IMR-90 (cell line): ENCODE measurements at regions not wholly inside any gene's neighbourhood (a gene's known extent, or its start where the extent isn't known, plus 50 kb on each side); places are given as distances from the start of the nearest gene placed in this dataset.

Experiments
- BHLHE40 ChIP-seq: fragments of 150-350 bp; IDR thresholded peaks from 2 replicates; pipeline ENCODE4 v1.6.1; 2016; ENCODE audit warnings: mild to moderate bottlenecking, low read depth, low read length
- CEBPB ChIP-seq: IDR thresholded peaks from 2 replicates; pipeline ENCODE4 v1.6.1; 2012; ENCODE audit warnings: low read depth, low read length, improper control_type of control experiment
- CHD1 ChIP-seq: IDR thresholded peaks from 2 replicates; pipeline ENCODE4 v1.6.1; 2012; ENCODE audit warnings: low read depth, low read length, improper control_type of control experiment
- CTCF ChIP-seq: conservative IDR thresholded peaks from 2 replicates; pipeline ENCODE4 v1.5.1; 2012; ENCODE audit warnings: mild to moderate bottlenecking, low read depth, low read length, improper control_type of control experiment
- ELK1 ChIP-seq: fragments of 150-350 bp; IDR thresholded peaks from 2 replicates; pipeline ENCODE4 v1.6.1; 2016; ENCODE audit warnings: low read depth, mild to moderate bottlenecking, low read length, moderate library complexity, borderline replicate concordance
- FOS ChIP-seq: fragments of 150-350 bp; IDR thresholded peaks from 2 replicates; pipeline ENCODE4 v1.6.1; 2016; ENCODE audit warnings: low read depth, low read length
- MAFK ChIP-seq: IDR thresholded peaks from 2 replicates; pipeline ENCODE4 v1.6.1; 2012; ENCODE audit warnings: low read depth, low read length, improper control_type of control experiment
- MAZ ChIP-seq: IDR thresholded peaks from 2 replicates; pipeline ENCODE4 v1.6.1; 2012; ENCODE audit warnings: low read depth, mild to moderate bottlenecking, low read length, improper control_type of control experiment, moderate library complexity, borderline replicate concordance
- MXI1 ChIP-seq: IDR thresholded peaks from 2 replicates; pipeline ENCODE4 v1.6.1; 2012; ENCODE audit warnings: low read depth, mild to moderate bottlenecking, low read length, moderate library complexity, borderline replicate concordance
- POLR2A ChIP-seq: IDR thresholded peaks from 2 replicates; pipeline ENCODE4 v1.6.1; 2012; ENCODE audit warnings: mild to moderate bottlenecking, low read depth, low read length
- RAD21 ChIP-seq: IDR thresholded peaks from 2 replicates; pipeline ENCODE4 v1.6.1; 2012; ENCODE audit warnings: low read length, improper control_type of control experiment
- RCOR1 ChIP-seq: IDR thresholded peaks from 2 replicates; pipeline ENCODE4 v1.6.1; 2012; ENCODE audit warnings: mild to moderate bottlenecking, low read length, improper control_type of control experiment; ENCODE audit not compliant: insufficient replicate concordance
- USF2 ChIP-seq: fragments of 150-350 bp; IDR thresholded peaks from 2 replicates; pipeline ENCODE4 v1.6.1; 2017; ENCODE audit warnings: mild to moderate bottlenecking, antibody characterized with exemption, low read length, low read depth

- TF ChIP-seq CTCF (no peak), POLR2A (no peak), CEBPB (no peak), MAFK (no peak), RAD21 (no peak), FOS (no peak), MAZ (no peak), CHD1 (no peak), MXI1 (no peak), USF2 (no peak), BHLHE40 (no peak), RCOR1 (no peak), ELK1 (no peak)
Measured at GRCh38 chr1:103333141-103333540, 192.4 kb upstream of the RNPC3 start.
